Left ventricle myocardium inferior (tissue), 1 donor: ENCODE measurements at regions not wholly inside any gene's neighbourhood (a gene's known extent, or its start where the extent isn't known, plus 50 kb on each side); places are given as distances from the start of the nearest gene placed in this dataset.

ENCODE experiments used
- DNase-seq: peaks from one replicate; pipeline ENCODE4 v3.0.0-alpha.2; 2020
- H3K27ac ChIP-seq: fragments of 200-600 bp; replicated peaks from 2 replicates; pipeline ENCODE4 v1.8.0; 2021
- H3K27me3 ChIP-seq: fragments of 200-600 bp; 2 replicates; pipeline ENCODE4 v1.8.0; 2021; ENCODE audit warnings: low read depth
- H3K36me3 ChIP-seq: fragments of 200-600 bp; 2 replicates; pipeline ENCODE4 v1.8.0; 2021
- H3K4me1 ChIP-seq: fragments of 200-600 bp; 2 replicates; pipeline ENCODE4 v1.8.0; 2021
- H3K4me3 ChIP-seq: fragments of 200-600 bp; 2 replicates; pipeline ENCODE4 v1.8.0; 2021; ENCODE audit warnings: mild to moderate bottlenecking, moderate library complexity
- H3K9me3 ChIP-seq: fragments of 200-600 bp; replicated peaks from 2 replicates; pipeline ENCODE4 v1.8.0; 2021
- intact Hi-C: fragments of 100-400 bp; cut with micrococcal nuclease; formaldehyde crosslinking; loops from one replicate; pipeline ENCODE4 v1.11.0; 2022
- TF ChIP-seq, protein P1 (sequence below): fragments of 200-600 bp; IDR thresholded peaks from 2 replicates; pipeline ENCODE4 v1.8.0; 2021; ENCODE audit warnings: antibody characterized with exemption, mild to moderate bottlenecking, borderline replicate concordance
- donor health status: DM: no; HTN: yes; CAD: no; lungs with severe emphysema.

DNA sequence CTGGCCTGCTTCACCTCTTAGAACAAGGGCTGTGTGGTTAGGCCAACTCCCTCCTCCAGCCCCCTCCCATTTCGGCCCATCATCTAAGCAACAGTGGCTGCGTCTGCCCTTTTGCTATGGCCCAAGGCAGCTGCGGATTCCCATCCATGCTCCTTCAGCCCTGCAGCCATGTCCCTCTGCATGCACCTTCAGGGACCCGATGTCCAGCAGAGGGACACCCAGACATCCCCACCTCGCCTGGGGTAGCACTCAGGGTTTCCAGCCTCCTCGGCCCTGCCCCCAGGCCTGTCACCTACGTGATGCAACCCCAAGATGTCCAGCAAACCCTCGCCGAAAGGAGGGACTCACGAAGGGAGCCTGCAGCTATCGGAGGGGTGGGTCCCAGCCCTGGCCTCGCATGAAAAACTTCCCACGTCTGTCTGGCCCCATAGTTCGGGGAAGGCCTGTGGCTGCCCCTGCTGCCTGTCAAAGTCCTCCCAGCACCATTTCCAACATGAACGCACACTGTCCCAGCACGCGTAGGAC lies 194.4 kb downstream of the CTTN start:
- no peak overlapping the region for H3K4me3 ChIP-seq
- no peaks in the 10 kb centered on the region for H3K4me1 ChIP-seq
- H3K9me3 ChIP-seq: no peaks in the 10 kb centered on the region
- H3K27me3 ChIP-seq: peaks cover 55% of the 10 kb centered on the region
- intact Hi-C loops: no loop called here
- no peak for DNase-seq
- H3K36me3 ChIP-seq: no peaks in the 10 kb centered on the region
- no peak overlapping the region for H3K27ac ChIP-seq
- TF ChIP-seq, protein P1, sequence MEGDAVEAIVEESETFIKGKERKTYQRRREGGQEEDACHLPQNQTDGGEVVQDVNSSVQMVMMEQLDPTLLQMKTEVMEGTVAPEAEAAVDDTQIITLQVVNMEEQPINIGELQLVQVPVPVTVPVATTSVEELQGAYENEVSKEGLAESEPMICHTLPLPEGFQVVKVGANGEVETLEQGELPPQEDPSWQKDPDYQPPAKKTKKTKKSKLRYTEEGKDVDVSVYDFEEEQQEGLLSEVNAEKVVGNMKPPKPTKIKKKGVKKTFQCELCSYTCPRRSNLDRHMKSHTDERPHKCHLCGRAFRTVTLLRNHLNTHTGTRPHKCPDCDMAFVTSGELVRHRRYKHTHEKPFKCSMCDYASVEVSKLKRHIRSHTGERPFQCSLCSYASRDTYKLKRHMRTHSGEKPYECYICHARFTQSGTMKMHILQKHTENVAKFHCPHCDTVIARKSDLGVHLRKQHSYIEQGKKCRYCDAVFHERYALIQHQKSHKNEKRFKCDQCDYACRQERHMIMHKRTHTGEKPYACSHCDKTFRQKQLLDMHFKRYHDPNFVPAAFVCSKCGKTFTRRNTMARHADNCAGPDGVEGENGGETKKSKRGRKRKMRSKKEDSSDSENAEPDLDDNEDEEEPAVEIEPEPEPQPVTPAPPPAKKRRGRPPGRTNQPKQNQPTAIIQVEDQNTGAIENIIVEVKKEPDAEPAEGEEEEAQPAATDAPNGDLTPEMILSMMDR: no peak

DNA sequence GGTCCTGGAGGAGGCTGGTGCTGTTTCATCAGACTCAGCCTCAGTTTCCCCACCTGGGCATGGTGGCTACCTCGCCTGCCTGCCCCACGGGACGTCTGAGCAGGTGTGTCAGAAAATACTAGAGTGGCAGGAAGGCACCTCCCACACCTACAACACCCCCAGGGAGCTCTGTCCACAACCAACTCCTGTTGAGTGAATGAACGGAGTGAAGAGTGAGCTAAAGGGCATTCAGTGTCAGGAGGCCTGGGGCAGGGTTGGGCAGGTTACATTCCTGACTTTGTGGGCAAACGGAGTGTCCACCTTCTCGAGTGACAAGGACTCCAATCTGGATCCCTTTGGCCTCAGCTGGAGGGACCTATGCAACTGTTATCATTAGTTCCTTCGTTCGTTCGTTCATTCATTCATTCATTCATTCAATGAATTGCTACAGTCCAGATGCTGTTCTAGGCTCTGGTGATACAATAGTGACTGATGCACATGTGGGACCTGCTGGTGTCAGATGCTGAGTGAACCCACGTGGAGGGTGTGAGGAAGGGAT lies 195.2 kb downstream of the CTTN start:
- no peak for DNase-seq
- no peaks in the 10 kb centered on the region for H3K9me3 ChIP-seq
- intact Hi-C loops: no loop called here
- H3K27ac ChIP-seq: no peak overlapping the region
- H3K4me3 ChIP-seq: no peak overlapping the region
- H3K4me1 ChIP-seq: no peaks in the 10 kb centered on the region
- TF ChIP-seq, protein P1: no peak
- H3K36me3 ChIP-seq: no peaks in the 10 kb centered on the region
- H3K27me3 ChIP-seq: peaks cover 59% of the 10 kb centered on the region

DNA sequence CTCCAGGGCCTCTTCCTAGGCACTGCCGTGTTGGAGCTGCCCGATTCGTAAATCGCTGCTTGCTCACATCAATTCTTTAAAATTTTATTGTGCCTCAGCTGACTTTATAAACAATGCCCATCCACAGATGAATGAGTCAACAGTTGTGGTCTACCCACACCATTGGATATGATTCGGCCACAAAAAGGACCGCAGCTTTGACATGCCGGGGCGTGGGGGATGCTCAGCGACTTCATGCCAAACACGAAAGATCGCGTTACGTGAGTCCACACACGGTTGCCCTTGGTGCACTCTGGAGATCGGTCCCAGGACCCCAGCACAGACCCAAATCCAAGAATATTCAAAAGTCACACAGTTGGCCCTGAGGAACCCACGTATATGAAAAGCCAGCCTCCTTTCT lies 195.7 kb downstream of the CTTN start:
- DNase-seq: no peak
- intact Hi-C loops: no loop called here

DNA sequence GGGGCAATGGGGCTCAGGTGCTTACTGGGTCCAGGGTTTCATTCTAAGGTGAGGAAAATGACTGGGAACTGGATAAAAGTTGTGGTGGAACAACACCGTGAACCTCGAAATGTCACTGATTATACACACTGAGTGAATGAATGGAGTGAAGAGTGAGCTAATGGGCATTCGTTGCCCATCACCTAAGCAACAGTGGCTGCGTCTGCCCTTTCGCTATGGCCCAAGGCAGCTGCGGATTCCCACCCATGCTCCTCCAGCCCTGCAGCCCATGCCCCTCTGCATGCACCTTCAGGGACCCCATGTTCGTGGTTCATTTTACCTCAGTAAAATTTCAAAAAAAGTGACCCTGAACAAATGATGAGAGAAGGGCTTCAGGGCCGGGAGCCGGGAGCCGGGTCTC lies 196.3 kb downstream of the CTTN start:
- H3K4me1 ChIP-seq: no peaks in the 10 kb centered on the region
- no peaks in the 10 kb centered on the region for H3K36me3 ChIP-seq
- no peak overlapping the region for H3K4me3 ChIP-seq
- intact Hi-C loops: no loop called here
- no peaks in the 10 kb centered on the region for H3K9me3 ChIP-seq
- no peak for DNase-seq
- TF ChIP-seq, protein P1: no peak
- no peak overlapping the region for H3K27ac ChIP-seq
- H3K27me3 ChIP-seq: peaks cover 59% of the 10 kb centered on the region

More for the DNA sequence above, 195.7 kb downstream of the CTTN start:
- peaks cover 59% of the 10 kb centered on the region for H3K27me3 ChIP-seq
- H3K4me3 ChIP-seq: no peak overlapping the region
- no peaks in the 10 kb centered on the region for H3K9me3 ChIP-seq
- TF ChIP-seq, protein P1: no peak
- no peak overlapping the region for H3K27ac ChIP-seq
- H3K4me1 ChIP-seq: no peaks in the 10 kb centered on the region
- no peaks in the 10 kb centered on the region for H3K36me3 ChIP-seq

DNA sequence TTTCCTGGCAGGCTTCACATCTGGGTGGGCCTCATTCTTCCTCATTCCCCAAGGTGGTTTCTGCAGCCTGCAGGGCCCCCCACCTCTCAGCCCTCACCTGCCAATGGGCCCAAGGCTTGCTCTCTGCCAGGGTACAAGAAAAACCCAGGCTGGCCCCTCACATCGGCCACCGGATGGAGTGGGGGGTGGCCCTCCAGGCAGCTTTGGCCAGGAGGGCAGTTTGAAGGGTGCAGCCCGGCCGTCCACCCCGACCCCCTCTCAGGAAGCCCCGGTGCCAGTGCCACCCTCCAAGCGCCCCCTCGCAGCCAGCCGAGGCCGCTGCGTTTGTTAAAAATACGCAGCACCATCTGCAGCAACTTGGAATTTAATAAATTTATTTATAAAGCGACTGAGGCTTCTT lies 196.7 kb downstream of the CTTN start:
- Histone ChIP-seq H3K4me3 (no peak overlapping the region), H3K27ac (no peak overlapping the region), H3K4me1 (no peaks in the 10 kb centered on the region), H3K36me3 (no peaks in the 10 kb centered on the region), H3K27me3 (peaks cover 59% of the 10 kb centered on the region), H3K9me3 (no peaks in the 10 kb centered on the region)
- DNase-seq: no peak
- intact Hi-C loops: no loop called here
- TF ChIP-seq, protein P1: no peak

DNA sequence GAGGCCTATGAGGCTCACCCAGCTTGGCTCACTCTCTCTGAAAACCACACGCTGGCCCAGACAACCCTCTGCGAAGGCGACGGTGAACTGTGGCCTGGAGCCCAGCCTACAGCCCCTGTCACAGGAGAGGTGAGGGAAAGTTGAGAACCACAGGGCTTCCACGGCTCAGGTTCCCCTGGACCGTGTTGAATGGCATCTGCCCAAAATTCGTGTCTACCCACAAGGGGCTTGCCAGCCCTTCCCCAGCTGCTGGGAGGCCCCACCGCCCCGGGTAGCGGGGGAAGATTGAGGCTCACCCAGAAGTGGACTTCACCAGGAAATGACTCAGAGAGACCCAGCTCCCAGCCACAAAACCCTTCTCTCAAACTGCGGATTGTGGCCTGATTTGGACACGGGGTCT lies 197.1 kb downstream of the CTTN start:
- H3K9me3 ChIP-seq: no peaks in the 10 kb centered on the region
- H3K36me3 ChIP-seq: no peaks in the 10 kb centered on the region
- H3K27me3 ChIP-seq: peaks cover 59% of the 10 kb centered on the region
- DNase-seq: no peak
- no peak overlapping the region for H3K27ac ChIP-seq
- TF ChIP-seq, protein P1: no peak
- intact Hi-C loops: no loop called here
- H3K4me1 ChIP-seq: no peaks in the 10 kb centered on the region
- H3K4me3 ChIP-seq: no peak overlapping the region
